ENCODE measurements at regions not wholly inside any gene's neighbourhood (a gene's known extent, or its start where the extent isn't known, plus 50 kb on each side); places are given as distances from the start of the nearest gene placed in this dataset.

DNA sequence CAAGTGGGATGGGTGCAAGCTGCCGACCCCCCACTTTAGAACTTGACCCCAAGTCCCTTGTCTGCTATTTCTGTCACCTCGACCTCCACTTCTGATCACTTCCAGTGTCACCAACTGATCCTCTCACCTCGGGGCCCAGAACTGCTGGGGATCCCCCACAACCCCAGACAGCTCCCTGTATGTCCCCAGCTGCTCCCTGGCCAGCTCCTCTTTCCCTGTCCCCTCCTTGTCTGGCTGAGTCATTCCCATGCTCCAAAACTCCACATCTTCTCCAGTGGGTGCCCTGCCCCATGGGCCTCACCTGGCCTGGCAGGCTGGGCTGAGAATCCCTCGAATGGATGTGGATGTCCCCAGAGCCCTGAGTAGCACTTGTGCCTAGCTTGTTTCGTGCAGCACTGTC, 154.3 kb upstream of the PCBD1 start:
- no peak for TF ChIP-seq POLR2A (IDR thresholded peaks at IDR 0.05)
- TF ChIP-seq, protein P1, sequence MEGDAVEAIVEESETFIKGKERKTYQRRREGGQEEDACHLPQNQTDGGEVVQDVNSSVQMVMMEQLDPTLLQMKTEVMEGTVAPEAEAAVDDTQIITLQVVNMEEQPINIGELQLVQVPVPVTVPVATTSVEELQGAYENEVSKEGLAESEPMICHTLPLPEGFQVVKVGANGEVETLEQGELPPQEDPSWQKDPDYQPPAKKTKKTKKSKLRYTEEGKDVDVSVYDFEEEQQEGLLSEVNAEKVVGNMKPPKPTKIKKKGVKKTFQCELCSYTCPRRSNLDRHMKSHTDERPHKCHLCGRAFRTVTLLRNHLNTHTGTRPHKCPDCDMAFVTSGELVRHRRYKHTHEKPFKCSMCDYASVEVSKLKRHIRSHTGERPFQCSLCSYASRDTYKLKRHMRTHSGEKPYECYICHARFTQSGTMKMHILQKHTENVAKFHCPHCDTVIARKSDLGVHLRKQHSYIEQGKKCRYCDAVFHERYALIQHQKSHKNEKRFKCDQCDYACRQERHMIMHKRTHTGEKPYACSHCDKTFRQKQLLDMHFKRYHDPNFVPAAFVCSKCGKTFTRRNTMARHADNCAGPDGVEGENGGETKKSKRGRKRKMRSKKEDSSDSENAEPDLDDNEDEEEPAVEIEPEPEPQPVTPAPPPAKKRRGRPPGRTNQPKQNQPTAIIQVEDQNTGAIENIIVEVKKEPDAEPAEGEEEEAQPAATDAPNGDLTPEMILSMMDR (IDR thresholded peaks at IDR 0.05): no peak

Measured in thyroid gland (tissue), 4 donors.